ENCODE measurements at regions not wholly inside any gene's neighbourhood (a gene's known extent, or its start where the extent isn't known, plus 50 kb on each side); places are given as distances from the start of the nearest gene placed in this dataset.

- TF ChIP-seq POLR2A (IDR thresholded peaks at IDR 0.05) = no peak
- TF ChIP-seq, protein P1, sequence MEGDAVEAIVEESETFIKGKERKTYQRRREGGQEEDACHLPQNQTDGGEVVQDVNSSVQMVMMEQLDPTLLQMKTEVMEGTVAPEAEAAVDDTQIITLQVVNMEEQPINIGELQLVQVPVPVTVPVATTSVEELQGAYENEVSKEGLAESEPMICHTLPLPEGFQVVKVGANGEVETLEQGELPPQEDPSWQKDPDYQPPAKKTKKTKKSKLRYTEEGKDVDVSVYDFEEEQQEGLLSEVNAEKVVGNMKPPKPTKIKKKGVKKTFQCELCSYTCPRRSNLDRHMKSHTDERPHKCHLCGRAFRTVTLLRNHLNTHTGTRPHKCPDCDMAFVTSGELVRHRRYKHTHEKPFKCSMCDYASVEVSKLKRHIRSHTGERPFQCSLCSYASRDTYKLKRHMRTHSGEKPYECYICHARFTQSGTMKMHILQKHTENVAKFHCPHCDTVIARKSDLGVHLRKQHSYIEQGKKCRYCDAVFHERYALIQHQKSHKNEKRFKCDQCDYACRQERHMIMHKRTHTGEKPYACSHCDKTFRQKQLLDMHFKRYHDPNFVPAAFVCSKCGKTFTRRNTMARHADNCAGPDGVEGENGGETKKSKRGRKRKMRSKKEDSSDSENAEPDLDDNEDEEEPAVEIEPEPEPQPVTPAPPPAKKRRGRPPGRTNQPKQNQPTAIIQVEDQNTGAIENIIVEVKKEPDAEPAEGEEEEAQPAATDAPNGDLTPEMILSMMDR (IDR thresholded peaks at IDR 0.05) = no peak
These were observed 237.6 kb upstream of the TCERG1L start for GRCh38 chr10:131549116-131549515.

Measured in thyroid gland (tissue), 4 donors.